ENCODE measurements at regions not wholly inside any gene's neighbourhood (a gene's known extent, or its start where the extent isn't known, plus 50 kb on each side); places are given as distances from the start of the nearest gene placed in this dataset.
A peak's percentile ranks its signal among the peaks of the same experiment; 100 is the strongest.

GRCh38 chr10:78752708-78753107 is 316.1 kb upstream of the ZMIZ1 start:
- ChIA-PET CTCF (no interaction called here), POLR2A (no interaction called here), RAD21 (ENCODE audit: low non-redundant PET in 1 of 2, low total read pairs in 2 of 2, uncharacterized antibody in 2 of 2, unreplicated experiment in 2 of 2) (no interaction called here)
- Histone ChIP-seq H3K9me3 (ENCODE audit: control insufficient read depth in 1 of 2, insufficient read depth in 1 of 2, low read depth in 1 of 2, low read length in 2 of 2) (no peaks in the 10 kb centered on the region), H3K27me3 (ENCODE audit: insufficient read depth, low read length) (peaks cover 15% of the 10 kb centered on the region; the same call in 1 of the 2 replicates), H3K9ac (ENCODE audit: low read length) (no peak overlapping the region), H3K4me1 (ENCODE audit: control insufficient read depth in 1 of 2, insufficient read depth in 2 of 2, low read length in 2 of 2) (peaks cover 11 to 18% of the 10 kb centered on the region in 2 experiments; a peak in 3 of 4 replicates), H4K20me1 (ENCODE audit: insufficient read depth) (no peaks in the 10 kb centered on the region; the same call in 1 of the 2 replicates), H3K27ac (ENCODE audit: low read depth, low read length) (no peak overlapping the region), H3K4me3 (replicated peaks in 1 of 2; ENCODE audit: low read depth in 1 of 2, low read length in 2 of 2) (no peak overlapping the region), H2AFZ (ENCODE audit: low read depth, low read length, poor library complexity, severe bottlenecking) (no peak overlapping the region), H3K36me3 (ENCODE audit: control insufficient read depth in 1 of 2, insufficient read depth in 2 of 2, low read length in 2 of 2) (no peaks in the 10 kb centered on the region), H3K79me2 (ENCODE audit: insufficient read depth, low read length) (no peaks in the 10 kb centered on the region), H3K4me2 (ENCODE audit: low read length) (no peak overlapping the region), H3K9me2 (ENCODE audit: insufficient read depth) (no peaks in the 10 kb centered on the region)
- ATAC-seq (no peak), DNase-seq (ENCODE audit: low read depth, low spot score) (no peak)
- TF ChIP-seq CEBPB (IDR thresholded peaks at IDR 0.05; ENCODE audit: low read depth) = no peak
- TF ChIP-seq SP1 (IDR thresholded peaks at IDR 0.05; ENCODE audit: low read depth) = no peak
- 0 out of 6 replicates have a peak, but pooled peaks of 1 of the 3 experiments have one; percentile 15 for TF ChIP-seq CTCF (IDR thresholded peaks at IDR 0.05 in 2 of 3, conservative IDR thresholded peaks at IDR 0.05 in 1 of 3; ENCODE audit: borderline replicate concordance in 1 of 3, insufficient read depth in 1 of 3, low read depth in 2 of 3, low read length in 2 of 3)
- intact Hi-C loops (cut with micrococcal nuclease) = loop anchor here (10.0 kb wide), 1 partner anchor 442 kb away; no protein-coding TSS in a partner anchor
- BruUV-seq (replicated peaks) = no TSS peak

GRCh38 chr10:78754269-78755062 is 314.3 kb upstream of the ZMIZ1 start:
- Histone ChIP-seq H3K36me3 (ENCODE audit: control insufficient read depth in 1 of 2, insufficient read depth in 2 of 2, low read length in 2 of 2) (no peaks in the 10 kb centered on the region), H2AFZ (ENCODE audit: low read depth, low read length, poor library complexity, severe bottlenecking) (no peak overlapping the region), H3K4me3 (replicated peaks in 1 of 2; ENCODE audit: low read depth in 1 of 2, low read length in 2 of 2) (no peak overlapping the region), H3K9me3 (ENCODE audit: control insufficient read depth in 1 of 2, insufficient read depth in 1 of 2, low read depth in 1 of 2, low read length in 2 of 2) (no peaks in the 10 kb centered on the region), H3K4me1 (ENCODE audit: control insufficient read depth in 1 of 2, insufficient read depth in 2 of 2, low read length in 2 of 2) (peaks cover 11 to 21% of the 10 kb centered on the region in 2 experiments; a peak in 3 of 4 replicates), H3K9me2 (ENCODE audit: insufficient read depth) (no peaks in the 10 kb centered on the region), H3K9ac (ENCODE audit: low read length) (no peak overlapping the region), H3K27ac (ENCODE audit: low read depth, low read length) (no peak overlapping the region), H3K79me2 (ENCODE audit: insufficient read depth, low read length) (no peaks in the 10 kb centered on the region), H4K20me1 (ENCODE audit: insufficient read depth) (no peaks in the 10 kb centered on the region), H3K27me3 (ENCODE audit: insufficient read depth, low read length) (peaks cover 15% of the 10 kb centered on the region; the same call in 1 of the 2 replicates), H3K4me2 (ENCODE audit: low read length) (no peak overlapping the region)
- RAD21 ChIA-PET (ENCODE audit: low non-redundant PET in 1 of 2, low total read pairs in 2 of 2, uncharacterized antibody in 2 of 2, unreplicated experiment in 2 of 2) = no interaction called here
- DNase-seq (ENCODE audit: low read depth, low spot score) = no peak
- CTCF ChIA-PET = no interaction called here
- ATAC-seq = no peak
- POLR2A ChIA-PET = no interaction called here
- intact Hi-C loops (cut with micrococcal nuclease) = loop anchor here (10.0 kb wide), 1 partner anchor 440 kb away; no protein-coding TSS in a partner anchor
- TF ChIP-seq CTCF (IDR thresholded peaks at IDR 0.05 in 2 of 3, conservative IDR thresholded peaks at IDR 0.05 in 1 of 3; ENCODE audit: borderline replicate concordance in 1 of 3, insufficient read depth in 1 of 3, low read depth in 2 of 3, low read length in 2 of 3) (no peak), CEBPB (IDR thresholded peaks at IDR 0.05; ENCODE audit: low read depth) (no peak), ELF1 (IDR thresholded peaks at IDR 0.05; ENCODE audit: borderline replicate concordance, low read depth) (no peak), POLR2A (IDR thresholded peaks at IDR 0.05; ENCODE audit: borderline replicate concordance, extremely low read depth, insufficient read depth, insufficient read length) (no peak), SP1 (IDR thresholded peaks at IDR 0.05; ENCODE audit: low read depth) (no peak), CBX3 (IDR thresholded peaks at IDR 0.05; ENCODE audit: low read depth) (no peak), EZH2phosphoT487 (IDR thresholded peaks at IDR 0.05; ENCODE audit: borderline replicate concordance) (no peak), MAX (IDR thresholded peaks at IDR 0.05) (no peak), RAD21 (IDR thresholded peaks at IDR 0.05; ENCODE audit: low read depth) (no peak), ATF3 (IDR thresholded peaks at IDR 0.05) (no peak), FOSL1 (IDR thresholded peaks at IDR 0.05; ENCODE audit: low read depth) (no peak), ZFX (IDR thresholded peaks at IDR 0.05) (no peak), EGR1 (IDR thresholded peaks at IDR 0.05; ENCODE audit: low read depth) (no peak)
- BruUV-seq (replicated peaks) = no TSS peak

Data from HCT116 (cell line).